ENCODE measurements at regions not wholly inside any gene's neighbourhood (a gene's known extent, or its start where the extent isn't known, plus 50 kb on each side); places are given as distances from the start of the nearest gene placed in this dataset.

DNA sequence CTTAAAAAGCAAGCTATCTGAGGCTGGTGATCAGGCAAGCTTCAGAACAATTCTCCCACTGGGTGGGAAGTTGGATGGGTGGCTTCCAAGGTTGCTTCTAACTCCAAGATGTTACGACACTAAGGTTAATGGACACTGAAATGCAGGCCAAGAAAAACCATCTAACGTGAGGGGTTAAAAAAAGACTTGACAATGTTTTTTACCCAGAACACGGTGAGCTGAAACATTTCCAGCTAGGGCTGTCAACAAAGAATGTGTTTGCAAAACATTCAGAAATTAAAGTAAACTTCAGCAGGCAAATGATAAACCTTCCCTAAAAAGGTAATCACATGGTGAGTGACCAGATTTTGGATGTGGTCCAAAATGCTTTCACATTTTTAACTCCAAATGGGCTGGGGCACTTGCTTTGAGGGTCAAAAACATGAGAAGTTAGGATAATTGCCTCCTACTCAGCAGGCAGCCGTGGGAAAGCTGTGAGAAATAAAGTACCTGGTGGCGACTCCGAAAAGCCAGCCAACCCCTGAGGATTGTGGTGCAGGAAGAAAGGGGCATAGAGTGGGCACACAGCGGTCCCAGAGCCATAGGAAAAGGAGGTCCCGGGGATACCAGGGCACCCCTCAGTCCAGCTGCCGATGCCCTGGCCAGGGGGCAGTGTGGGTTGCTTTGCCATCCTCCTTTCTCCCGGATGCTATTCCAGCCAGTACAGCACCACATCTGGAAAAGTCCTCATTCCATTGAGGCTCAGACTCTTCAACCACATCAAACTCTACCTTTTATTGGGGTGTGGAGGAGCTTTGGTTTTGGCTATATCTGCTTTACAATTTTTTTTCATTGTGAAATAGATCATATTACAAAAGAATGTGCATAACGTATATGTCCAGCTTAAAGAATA is 90.0 kb upstream of the ATL2 start:
- Histone ChIP-seq H3K36me3 (no peaks in the 10 kb centered on the region), H3K27ac (no peak overlapping the region), H3K9me3 (no peaks in the 10 kb centered on the region), H3K4me3 (no peak overlapping the region), H3K4me1 (no peaks in the 10 kb centered on the region), H3K27me3 (no peaks in the 10 kb centered on the region)
- TF ChIP-seq CTCF (IDR thresholded peaks at IDR 0.05) = no peak
- DNase-seq (no peak), ATAC-seq (no peak)
- intact Hi-C loops (cut with DNase I) = no loop called here

GRCh38 chr2:38466409-38466808 is 89.3 kb upstream of the ATL2 start:
- H3K9me3 ChIP-seq = no peaks in the 10 kb centered on the region
- no peaks in the 10 kb centered on the region for H3K4me1 ChIP-seq
- no peak overlapping the region for H3K4me3 ChIP-seq
- intact Hi-C loops (cut with DNase I) = no loop called here
- H3K36me3 ChIP-seq = no peaks in the 10 kb centered on the region
- no peak overlapping the region for H3K27ac ChIP-seq
- DNase-seq = no peak
- TF ChIP-seq CTCF (IDR thresholded peaks at IDR 0.05) = no peak
- ATAC-seq = no peak
- no peaks in the 10 kb centered on the region for H3K27me3 ChIP-seq

DNA sequence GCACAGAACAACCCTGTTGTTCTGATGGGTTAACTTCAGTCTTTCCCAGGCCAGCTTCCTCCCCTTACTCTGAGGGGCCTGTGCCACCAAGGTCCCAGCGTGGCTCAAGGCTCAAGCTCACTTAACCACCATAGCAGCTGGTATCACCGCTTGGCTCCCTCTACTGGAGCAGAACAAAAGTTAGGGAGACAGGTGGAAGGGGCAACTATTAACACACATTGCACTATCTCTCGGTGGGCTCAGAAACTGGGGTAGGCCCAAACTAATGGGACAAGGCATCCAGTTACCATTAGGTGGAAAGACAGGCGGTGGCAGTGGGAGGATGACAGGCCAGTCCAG is 88.7 kb upstream of the ATL2 start:
- H3K27me3 ChIP-seq = no peaks in the 10 kb centered on the region
- H3K27ac ChIP-seq = no peak overlapping the region
- no peak overlapping the region for H3K4me3 ChIP-seq
- TF ChIP-seq CTCF (IDR thresholded peaks at IDR 0.05) = peak; percentile 17 to 25
- no peaks in the 10 kb centered on the region for H3K9me3 ChIP-seq
- H3K4me1 ChIP-seq = no peaks in the 10 kb centered on the region
- H3K36me3 ChIP-seq = no peaks in the 10 kb centered on the region
- intact Hi-C loops (cut with DNase I) = no loop called here
- ATAC-seq (peak; percentile 87), DNase-seq (no peak)

- no peak overlapping the region for H3K4me3 ChIP-seq
- ATAC-seq = no peak
- intact Hi-C loops (cut with DNase I) = no loop called here
These were observed 88.1 kb upstream of the ATL2 start for GRCh38 chr2:38464971-38465788.

More at GRCh38 chr2:38464971-38465788, 88.1 kb upstream of the ATL2 start:
- H3K36me3 ChIP-seq = no peaks in the 10 kb centered on the region
- H3K27ac ChIP-seq = no peak overlapping the region
- no peaks in the 10 kb centered on the region for H3K9me3 ChIP-seq
- H3K27me3 ChIP-seq = no peaks in the 10 kb centered on the region
- DNase-seq = no peak
- no peaks in the 10 kb centered on the region for H3K4me1 ChIP-seq
- TF ChIP-seq CTCF (IDR thresholded peaks at IDR 0.05) = no peak

Data from left lung (tissue), 4 donors.